ENCODE measurements at regions not wholly inside any gene's neighbourhood (a gene's known extent, or its start where the extent isn't known, plus 50 kb on each side); places are given as distances from the start of the nearest gene placed in this dataset.

DNA sequence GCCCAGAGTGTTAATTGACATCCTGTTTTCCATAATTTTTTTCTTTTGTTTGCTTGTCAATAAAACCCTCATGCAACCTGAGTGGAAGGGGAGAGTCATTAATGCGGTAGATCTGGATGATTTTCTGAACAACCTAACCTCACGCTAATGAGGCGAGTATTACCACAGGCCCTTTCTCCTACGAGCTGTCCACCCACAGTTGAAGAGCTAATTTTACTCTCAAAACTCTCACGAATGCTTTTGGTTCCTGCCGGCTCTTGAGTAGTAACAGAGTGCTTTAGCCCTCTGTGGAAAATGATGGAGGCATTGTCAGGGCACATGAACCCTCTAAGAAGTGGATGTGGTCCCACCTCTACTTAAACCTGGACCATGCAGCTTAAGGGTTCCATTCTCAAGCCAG is 491.3 kb upstream of the RBFOX1 start:
- 70 to 87% (median 86%) methylated on average over 6 of the region's 6 CpGs for WGBS, 5 donors
- intact Hi-C loops (cut with DNase I; ENCODE audit: low total_unique reads): no loop called here

GRCh38 chr16:6837722-6838121 is 494.9 kb upstream of the RBFOX1 start:
- DNase-seq: no peak
- Histone ChIP-seq H3K4me3 (no peak overlapping the region), H3K27ac (no peak overlapping the region), H3K4me1 (no peaks in the 10 kb centered on the region), H3K9me3 (peaks cover 0 to 57% (median 16%) of the 10 kb centered on the region in 8 donors), H3K27me3 (replicated peaks in 1 of 7) (no peaks in the 10 kb centered on the region), H3K36me3 (no peaks in the 10 kb centered on the region)
- intact Hi-C loops (cut with DNase I; ENCODE audit: low total_unique reads): no loop called here
- TF ChIP-seq POLR2A (IDR thresholded peaks at IDR 0.05) (no peak), POLR2AphosphoS5 (IDR thresholded peaks at IDR 0.05) (no peak), CTCF (IDR thresholded peaks at IDR 0.05 in 8 of 11, conservative IDR thresholded peaks at IDR 0.05 in 3 of 11) (no peak)
- WGBS, 5 donors: 87 to 100% (median 98%) methylated on average over 2 of the region's 2 CpGs

More for the DNA sequence above, 491.3 kb upstream of the RBFOX1 start:
- TF ChIP-seq POLR2AphosphoS5 (IDR thresholded peaks at IDR 0.05) (no peak), CTCF (IDR thresholded peaks at IDR 0.05 in 8 of 11, conservative IDR thresholded peaks at IDR 0.05 in 3 of 11) (no peak), POLR2A (IDR thresholded peaks at IDR 0.05) (no peak)
- Histone ChIP-seq H3K36me3 (no peaks in the 10 kb centered on the region), H3K4me1 (no peaks in the 10 kb centered on the region), H3K27me3 (replicated peaks in 1 of 7) (no peaks in the 10 kb centered on the region), H3K9me3 (peaks cover 0 to 60% (median 25%) of the 10 kb centered on the region in 8 donors), H3K4me3 (no peak overlapping the region), H3K27ac (no peak overlapping the region)
- DNase-seq: no peak

GRCh38 chr16:6836766-6837165 is 495.9 kb upstream of the RBFOX1 start:
- WGBS, 5 donors: 89 to 96% (median 92%) methylated on average over 3 of the region's 3 CpGs
- no peak for DNase-seq
- TF ChIP-seq POLR2AphosphoS5 (IDR thresholded peaks at IDR 0.05) (no peak), POLR2A (IDR thresholded peaks at IDR 0.05) (no peak), CTCF (IDR thresholded peaks at IDR 0.05 in 8 of 11, conservative IDR thresholded peaks at IDR 0.05 in 3 of 11) (no peak)
- H3K9me3 ChIP-seq: peaks cover 0 to 55% (median 14%) of the 10 kb centered on the region in 8 donors
- intact Hi-C loops (cut with DNase I; ENCODE audit: low total_unique reads): no loop called here
- H3K27ac ChIP-seq: no peak overlapping the region
- no peaks in the 10 kb centered on the region for H3K27me3 ChIP-seq (replicated peaks in 1 of 7)
- no peak overlapping the region for H3K4me3 ChIP-seq
- H3K4me1 ChIP-seq: no peaks in the 10 kb centered on the region
- no peaks in the 10 kb centered on the region for H3K36me3 ChIP-seq

DNA sequence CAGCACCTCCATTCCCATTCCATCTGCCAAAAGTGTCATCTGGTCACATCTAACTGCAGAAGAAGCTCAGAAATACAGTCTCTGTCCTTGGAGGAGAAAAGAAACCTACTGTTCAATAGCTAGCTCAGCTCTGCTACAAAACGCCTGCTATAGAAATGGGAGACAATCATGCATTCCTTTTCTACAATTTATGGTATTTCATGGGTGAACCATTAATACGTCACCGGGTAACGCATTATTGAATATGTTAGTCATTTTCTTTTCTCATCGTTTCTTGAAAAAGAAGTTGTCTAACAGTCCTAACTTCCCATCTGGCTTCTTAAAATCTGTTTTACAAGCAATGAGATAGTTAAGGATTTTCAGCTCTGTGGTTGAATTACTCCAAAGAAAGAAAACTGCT is 496.7 kb upstream of the RBFOX1 start:
- no peaks in the 10 kb centered on the region for H3K27me3 ChIP-seq (replicated peaks in 1 of 7)
- 86 to 92% (median 89%) methylated on average over 5 of the region's 5 CpGs for WGBS, 5 donors
- no peak for DNase-seq
- H3K4me3 ChIP-seq: no peak overlapping the region
- intact Hi-C loops (cut with DNase I; ENCODE audit: low total_unique reads): no loop called here
- peaks cover 0 to 48% (median 11%) of the 10 kb centered on the region in 8 donors for H3K9me3 ChIP-seq
- no peak overlapping the region for H3K27ac ChIP-seq
- no peaks in the 10 kb centered on the region for H3K36me3 ChIP-seq
- TF ChIP-seq POLR2AphosphoS5 (IDR thresholded peaks at IDR 0.05) (no peak), POLR2A (IDR thresholded peaks at IDR 0.05) (no peak), CTCF (IDR thresholded peaks at IDR 0.05 in 8 of 11, conservative IDR thresholded peaks at IDR 0.05 in 3 of 11) (no peak)
- H3K4me1 ChIP-seq: no peaks in the 10 kb centered on the region
